Fibroblast of lung (primary cell): ENCODE measurements at regions not wholly inside any gene's neighbourhood (a gene's known extent, or its start where the extent isn't known, plus 50 kb on each side); places are given as distances from the start of the nearest gene placed in this dataset.
A peak's percentile ranks its signal among the peaks of the same experiment; 100 is the strongest.

Source experiments
- DNase-seq, 2 donors: peaks; one replicate each; pipeline versions ENCODE4 v3.0.0 to v3.0.0-alpha.2; 2010; ENCODE audit warnings: low read depth in 2 of 2
- H2AFZ ChIP-seq: 2 replicates; pipeline ENCODE4 v1.5.1; 2012; ENCODE audit warnings: low read length, control low read depth, inconsistent platforms
- H3K27ac ChIP-seq: 2 replicates; pipeline ENCODE4 v1.5.1; 2011; ENCODE audit warnings: low read length, control low read depth; ENCODE audit not compliant: insufficient read depth
- H3K27me3 ChIP-seq: 2 replicates; pipeline ENCODE4 v1.5.1; 2011; ENCODE audit warnings: mild to moderate bottlenecking, low read length; ENCODE audit not compliant: control insufficient read depth, insufficient read depth
- H3K36me3 ChIP-seq: 2 replicates; pipeline ENCODE4 v1.5.1; 2011; ENCODE audit warnings: low read length; ENCODE audit not compliant: control insufficient read depth, insufficient read depth
- H3K4me1 ChIP-seq: 2 replicates; pipeline ENCODE4 v1.5.1; 2011; ENCODE audit warnings: low read length; ENCODE audit not compliant: control insufficient read depth, insufficient read depth; ENCODE audit errors: extremely low read depth
- H3K4me2 ChIP-seq: 2 replicates; pipeline ENCODE4 v1.5.1; 2011; ENCODE audit warnings: low read length, control low read depth; ENCODE audit not compliant: insufficient read depth; ENCODE audit errors: extremely low read depth
- H3K4me3 ChIP-seq, 4 experiments: fragments of 200-600 bp in 1 of 4; sonication (generic) in 1 of 4; replicated peaks in 1 of 4; 2 replicates each; pipeline ENCODE4 v1.5.1; 2011 to 2016; ENCODE audit warnings: low read length in 4 of 4, low read depth in 3 of 4, mild to moderate bottlenecking in 3 of 4, control low read depth in 2 of 4, inconsistent platforms in 1 of 4, mixed read lengths in 1 of 4; ENCODE audit not compliant: insufficient read depth in 1 of 4; ENCODE audit errors: control extremely low read depth in 1 of 4
- H3K79me2 ChIP-seq: 2 replicates; pipeline ENCODE4 v1.5.1; 2012; ENCODE audit warnings: mild to moderate bottlenecking, low read length, inconsistent platforms; ENCODE audit not compliant: control insufficient read depth, insufficient read depth
- H3K9ac ChIP-seq: 2 replicates; pipeline ENCODE4 v1.5.1; 2011; ENCODE audit warnings: mild to moderate bottlenecking, low read length, control low read depth; ENCODE audit not compliant: insufficient read depth
- H3K9me3 ChIP-seq: 2 replicates; pipeline ENCODE4 v1.5.1; 2012; ENCODE audit warnings: low read depth, low read length; ENCODE audit not compliant: control insufficient read depth, insufficient read depth
- H4K20me1 ChIP-seq: 2 replicates; pipeline ENCODE4 v1.5.1; 2011; ENCODE audit warnings: low read length; ENCODE audit not compliant: control insufficient read depth, insufficient read depth; ENCODE audit errors: extremely low read depth
- CTCF ChIP-seq, 2 donors: IDR thresholded peaks in 1 of 2; conservative IDR thresholded peaks in 1 of 2; 1 replicate in 1 of 2; 2 replicates in 1 of 2; pipeline ENCODE4 v1.5.1; 2011 to 2012; ENCODE audit warnings: low read length in 2 of 2, control low read depth in 1 of 2, inconsistent platforms in 1 of 2, low read depth in 1 of 2, mild to moderate bottlenecking in 1 of 2
- EZH2 ChIP-seq: IDR thresholded peaks from 2 replicates; pipeline ENCODE4 v1.5.1; 2012; ENCODE audit warnings: low read length, control low read depth, mild to moderate bottlenecking; ENCODE audit errors: missing control alignments

GRCh38 chr2:216555274-216555673, 56.6 kb downstream of the RPL37A start:
- Histone ChIP-seq H3K4me2 (no peak overlapping the region), H3K27ac (no peak overlapping the region), H3K9ac (no peak overlapping the region), H3K4me3 (no peak overlapping the region), H3K79me2 (no peaks in the 10 kb centered on the region), H3K36me3 (no peaks in the 10 kb centered on the region), H3K9me3 (no peaks in the 10 kb centered on the region), H2AFZ (no peak overlapping the region), H4K20me1 (no peaks in the 10 kb centered on the region), H3K4me1 (peaks cover 4% of the 10 kb centered on the region), H3K27me3 (no peaks in the 10 kb centered on the region)
- TF ChIP-seq EZH2 (no peak), CTCF (conservative IDR thresholded peaks at IDR 0.05 in 1 of 2, IDR thresholded peaks at IDR 0.05 in 1 of 2; ENCODE audit: low read depth in 1 of 2, low read length in 2 of 2) (no peak)
- DNase-seq = peak; percentile 41 to 49

GRCh38 chr2:216556202-216556601, 57.6 kb downstream of the RPL37A start:
- Histone ChIP-seq H3K27me3 (no peaks in the 10 kb centered on the region), H3K79me2 (no peaks in the 10 kb centered on the region), H2AFZ (no peak overlapping the region), H3K27ac (no peak overlapping the region), H4K20me1 (no peaks in the 10 kb centered on the region), H3K4me1 (peaks cover 6% of the 10 kb centered on the region), H3K4me3 (no peak overlapping the region), H3K9me3 (no peaks in the 10 kb centered on the region), H3K9ac (no peak overlapping the region), H3K4me2 (no peak overlapping the region), H3K36me3 (no peaks in the 10 kb centered on the region)
- DNase-seq = no peak
- TF ChIP-seq CTCF (conservative IDR thresholded peaks at IDR 0.05 in 1 of 2, IDR thresholded peaks at IDR 0.05 in 1 of 2; ENCODE audit: low read depth in 1 of 2, low read length in 2 of 2) = no peak
- no peak for TF ChIP-seq EZH2

GRCh38 chr2:216557413-216557812, 58.8 kb downstream of the RPL37A start:
- Histone ChIP-seq H3K4me3 (no peak overlapping the region), H2AFZ (no peak overlapping the region), H3K79me2 (no peaks in the 10 kb centered on the region), H3K9ac (no peak overlapping the region), H3K4me1 (peaks cover 6% of the 10 kb centered on the region), H3K27me3 (no peaks in the 10 kb centered on the region), H4K20me1 (no peaks in the 10 kb centered on the region), H3K36me3 (no peaks in the 10 kb centered on the region), H3K27ac (no peak overlapping the region), H3K9me3 (no peaks in the 10 kb centered on the region), H3K4me2 (no peak overlapping the region)
- no peak for DNase-seq
- TF ChIP-seq EZH2 (no peak), CTCF (conservative IDR thresholded peaks at IDR 0.05 in 1 of 2, IDR thresholded peaks at IDR 0.05 in 1 of 2; ENCODE audit: low read depth in 1 of 2, low read length in 2 of 2) (no peak)
